ENCODE measurements at regions not wholly inside any gene's neighbourhood (a gene's known extent, or its start where the extent isn't known, plus 50 kb on each side); places are given as distances from the start of the nearest gene placed in this dataset.

DNA sequence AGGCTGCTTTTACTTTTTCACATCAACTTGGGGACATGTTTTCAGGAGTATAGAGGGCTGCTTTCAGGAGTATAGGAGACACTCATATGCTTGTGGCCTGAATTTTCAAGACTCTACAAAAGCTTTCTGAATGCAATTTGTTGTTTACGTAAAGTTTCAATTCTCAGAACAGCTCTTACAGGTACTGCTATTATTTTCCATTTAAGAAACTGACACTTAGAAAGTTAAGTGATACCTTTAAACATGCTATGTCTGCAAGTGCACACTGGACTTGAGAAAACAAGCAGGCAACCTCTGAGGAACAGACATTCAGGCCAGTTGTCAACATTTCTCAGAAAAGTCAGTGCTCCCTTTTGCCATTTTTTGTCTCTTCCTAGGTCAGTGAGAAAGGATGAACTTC is 70.0 kb upstream of the PHYHIPL start:
- ChIA-PET POLR2A (interaction anchor here (0.5 to 2.5 kb wide), 6 partner anchors 31 to 105 kb away, joined by 3 to 10 read pairs (median 4); no protein-coding TSS in a partner anchor), CTCF (interaction anchor here (1.2 to 2.5 kb wide), 3 partner anchors 20 to 52 kb away, joined by 3 to 7 read pairs (median 3); no protein-coding TSS in a partner anchor), SMC1A (ENCODE audit: uncharacterized antibody, unreplicated experiment) (interaction anchor here (0.9 to 13.1 kb wide), 15 partner anchors 9 to 1248 kb away, joined by 3 to 328 read pairs (median 5); no protein-coding TSS in a partner anchor), RAD21 (ENCODE audit: unreplicated experiment) (interaction anchor here (0.9 to 5.8 kb wide), 16 partner anchors 9 to 154 kb away, joined by 3 to 30 read pairs (median 4); no protein-coding TSS in a partner anchor)
- no peak overlapping the region for H3K27ac ChIP-seq (ENCODE audit: control insufficient read depth, insufficient read depth)
- H3K4me1 ChIP-seq (ENCODE audit: control insufficient read depth, insufficient read depth, low read length) = no peaks in the 10 kb centered on the region
- H3K36me3 ChIP-seq (ENCODE audit: control insufficient read depth in 2 of 2, insufficient read depth in 2 of 2, low read length in 1 of 2) = no peaks in the 10 kb centered on the region
- H3K9ac ChIP-seq (ENCODE audit: control insufficient read depth, insufficient read depth, low read length) = no peak overlapping the region
- H3K9me3 ChIP-seq (replicated peaks; ENCODE audit: control insufficient read depth, insufficient read depth, low read length) = no peaks in the 10 kb centered on the region
- peak; percentile 24 for DNase-seq (ENCODE audit: low read depth, low spot score)
- H3K79me2 ChIP-seq (ENCODE audit: control insufficient read depth, insufficient read depth, low read length) = no peaks in the 10 kb centered on the region
- ATAC-seq = peak; percentile 85
- intact Hi-C loops (cut with micrococcal nuclease; ENCODE audit: unreplicated experiment) (loop anchor here (2.0 to 5.0 kb wide), 5 partner anchors 34 to 154 kb away; no protein-coding TSS in a partner anchor), in situ Hi-C loops (cut with MboI) (no loop called here)
- no peaks in the 10 kb centered on the region for H3K27me3 ChIP-seq (replicated peaks in 1 of 2; ENCODE audit: control insufficient read depth in 2 of 2, insufficient read depth in 2 of 2, low read length in 1 of 2)
- WGBS (ENCODE audit: insufficient coverage, insufficient replicate concordance, low lambda C conversion rate, missing lambda C conversion rate) = 30% methylated on average over 1 of the region's 1 CpG
- peak; percentile 38 for FAIRE-seq
- no peaks in the 10 kb centered on the region for H4K20me1 ChIP-seq (ENCODE audit: control insufficient read depth, insufficient read depth)
- H3K4me2 ChIP-seq (ENCODE audit: control insufficient read depth, insufficient read depth) = no peak overlapping the region
- BruUV-seq (replicated peaks) = no TSS peak
- no peak overlapping the region for H3K4me3 ChIP-seq
- no peak overlapping the region for H2AFZ ChIP-seq (ENCODE audit: control insufficient read depth, low read depth, low read length)
- 0 out of 2 replicates have a peak, but pooled peaks have one; percentile 14 for TF ChIP-seq RAD21 (IDR thresholded peaks at IDR 0.05; ENCODE audit: insufficient read depth, low read depth, low read length)
- TF ChIP-seq NR2C2 (IDR thresholded peaks at IDR 0.05; ENCODE audit: borderline replicate concordance, control insufficient read depth, insufficient read length, low read depth) = no peak
- TF ChIP-seq EED (IDR thresholded peaks at IDR 0.05; ENCODE audit: low read depth) = peak; percentile 37; the same call in 1 of the 2 replicates
- TF ChIP-seq, protein P1, sequence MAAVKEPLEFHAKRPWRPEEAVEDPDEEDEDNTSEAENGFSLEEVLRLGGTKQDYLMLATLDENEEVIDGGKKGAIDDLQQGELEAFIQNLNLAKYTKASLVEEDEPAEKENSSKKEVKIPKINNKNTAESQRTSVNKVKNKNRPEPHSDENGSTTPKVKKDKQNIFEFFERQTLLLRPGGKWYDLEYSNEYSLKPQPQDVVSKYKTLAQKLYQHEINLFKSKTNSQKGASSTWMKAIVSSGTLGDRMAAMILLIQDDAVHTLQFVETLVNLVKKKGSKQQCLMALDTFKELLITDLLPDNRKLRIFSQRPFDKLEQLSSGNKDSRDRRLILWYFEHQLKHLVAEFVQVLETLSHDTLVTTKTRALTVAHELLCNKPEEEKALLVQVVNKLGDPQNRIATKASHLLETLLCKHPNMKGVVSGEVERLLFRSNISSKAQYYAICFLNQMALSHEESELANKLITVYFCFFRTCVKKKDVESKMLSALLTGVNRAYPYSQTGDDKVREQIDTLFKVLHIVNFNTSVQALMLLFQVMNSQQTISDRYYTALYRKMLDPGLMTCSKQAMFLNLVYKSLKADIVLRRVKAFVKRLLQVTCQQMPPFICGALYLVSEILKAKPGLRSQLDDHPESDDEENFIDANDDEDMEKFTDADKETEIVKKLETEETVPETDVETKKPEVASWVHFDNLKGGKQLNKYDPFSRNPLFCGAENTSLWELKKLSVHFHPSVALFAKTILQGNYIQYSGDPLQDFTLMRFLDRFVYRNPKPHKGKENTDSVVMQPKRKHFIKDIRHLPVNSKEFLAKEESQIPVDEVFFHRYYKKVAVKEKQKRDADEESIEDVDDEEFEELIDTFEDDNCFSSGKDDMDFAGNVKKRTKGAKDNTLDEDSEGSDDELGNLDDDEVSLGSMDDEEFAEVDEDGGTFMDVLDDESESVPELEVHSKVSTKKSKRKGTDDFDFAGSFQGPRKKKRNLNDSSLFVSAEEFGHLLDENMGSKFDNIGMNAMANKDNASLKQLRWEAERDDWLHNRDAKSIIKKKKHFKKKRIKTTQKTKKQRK (IDR thresholded peaks at IDR 0.05; ENCODE audit: low read depth, low read length) = no peak
- TF ChIP-seq, protein P2, sequence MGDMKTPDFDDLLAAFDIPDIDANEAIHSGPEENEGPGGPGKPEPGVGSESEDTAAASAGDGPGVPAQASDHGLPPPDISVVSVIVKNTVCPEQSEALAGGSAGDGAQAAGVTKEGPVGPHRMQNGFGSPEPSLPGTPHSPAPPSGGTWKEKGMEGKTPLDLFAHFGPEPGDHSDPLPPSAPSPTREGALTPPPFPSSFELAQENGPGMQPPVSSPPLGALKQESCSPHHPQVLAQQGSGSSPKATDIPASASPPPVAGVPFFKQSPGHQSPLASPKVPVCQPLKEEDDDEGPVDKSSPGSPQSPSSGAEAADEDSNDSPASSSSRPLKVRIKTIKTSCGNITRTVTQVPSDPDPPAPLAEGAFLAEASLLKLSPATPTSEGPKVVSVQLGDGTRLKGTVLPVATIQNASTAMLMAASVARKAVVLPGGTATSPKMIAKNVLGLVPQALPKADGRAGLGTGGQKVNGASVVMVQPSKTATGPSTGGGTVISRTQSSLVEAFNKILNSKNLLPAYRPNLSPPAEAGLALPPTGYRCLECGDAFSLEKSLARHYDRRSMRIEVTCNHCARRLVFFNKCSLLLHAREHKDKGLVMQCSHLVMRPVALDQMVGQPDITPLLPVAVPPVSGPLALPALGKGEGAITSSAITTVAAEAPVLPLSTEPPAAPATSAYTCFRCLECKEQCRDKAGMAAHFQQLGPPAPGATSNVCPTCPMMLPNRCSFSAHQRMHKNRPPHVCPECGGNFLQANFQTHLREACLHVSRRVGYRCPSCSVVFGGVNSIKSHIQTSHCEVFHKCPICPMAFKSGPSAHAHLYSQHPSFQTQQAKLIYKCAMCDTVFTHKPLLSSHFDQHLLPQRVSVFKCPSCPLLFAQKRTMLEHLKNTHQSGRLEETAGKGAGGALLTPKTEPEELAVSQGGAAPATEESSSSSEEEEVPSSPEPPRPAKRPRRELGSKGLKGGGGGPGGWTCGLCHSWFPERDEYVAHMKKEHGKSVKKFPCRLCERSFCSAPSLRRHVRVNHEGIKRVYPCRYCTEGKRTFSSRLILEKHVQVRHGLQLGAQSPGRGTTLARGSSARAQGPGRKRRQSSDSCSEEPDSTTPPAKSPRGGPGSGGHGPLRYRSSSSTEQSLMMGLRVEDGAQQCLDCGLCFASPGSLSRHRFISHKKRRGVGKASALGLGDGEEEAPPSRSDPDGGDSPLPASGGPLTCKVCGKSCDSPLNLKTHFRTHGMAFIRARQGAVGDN (IDR thresholded peaks at IDR 0.05) = peak; percentile 33; the same call in 1 of the 2 replicates
- no peak for TF ChIP-seq TBL1XR1 (IDR thresholded peaks at IDR 0.05; ENCODE audit: low read depth, low read length)
- no peak for TF ChIP-seq MAX (IDR thresholded peaks at IDR 0.05; ENCODE audit: low read depth, low read length)
- peak; percentile 49; the same call in 1 of the 2 replicates for TF ChIP-seq JUNB (IDR thresholded peaks at IDR 0.05)
- peak; percentile 40; the same call in 1 of the 2 replicates for TF ChIP-seq ATF7 (IDR thresholded peaks at IDR 0.05; ENCODE audit: low read depth)
- no peak for TF ChIP-seq SMARCA5 (IDR thresholded peaks at IDR 0.05)
- TF ChIP-seq BRCA1 (IDR thresholded peaks at IDR 0.05; ENCODE audit: low read depth, low read length) = no peak
- no peak for TF ChIP-seq NR2C1 (IDR thresholded peaks at IDR 0.05)
- TF ChIP-seq FOXK2 (IDR thresholded peaks at IDR 0.05) = no peak
- TF ChIP-seq PML (IDR thresholded peaks at IDR 0.05; ENCODE audit: low read length) = no peak
- TF ChIP-seq ZNF274 (IDR thresholded peaks at IDR 0.05; ENCODE audit: insufficient read depth, insufficient read length) = no peak
- peak; percentile 37 for TF ChIP-seq SKIL (IDR thresholded peaks at IDR 0.05; ENCODE audit: low read depth, poor library complexity, severe bottlenecking)

Measured in GM12878 (cell line).